Psoas muscle (tissue), 7 donors: ENCODE measurements at regions not wholly inside any gene's neighbourhood (a gene's known extent, or its start where the extent isn't known, plus 50 kb on each side); places are given as distances from the start of the nearest gene placed in this dataset.

Experiments
- ATAC-seq, 4 donors: fragments of 200-7000 bp; cut with Tn5 transposase; one replicate each; pipeline ENCODE4 v1.9.1; 2020; ENCODE audit warnings: moderate library complexity in 3 of 4, mild to moderate bottlenecking in 2 of 4
- DNase-seq, 2 donors: peaks; one replicate each; pipeline ENCODE4 v3.0.0-alpha.2; 2020
- H3K27ac ChIP-seq: fragments of 200-600 bp; one replicate; pipeline ENCODE4 v1.8.0; 2022
- H3K27me3 ChIP-seq, 3 donors: fragments of 200-600 bp in 1 of 3; one replicate each; pipeline versions ENCODE4 v1.6.1 to v1.8.0; 2013 to 2022; ENCODE audit warnings: low read length in 2 of 3, mild to moderate bottlenecking in 2 of 3, moderate library complexity in 1 of 3; ENCODE audit not compliant: insufficient read depth in 3 of 3
- H3K36me3 ChIP-seq, 2 donors: fragments of 200-600 bp in 1 of 2; one replicate each; pipeline versions ENCODE4 v1.6.1 to v1.8.0; 2013 to 2022; ENCODE audit warnings: low read depth in 1 of 2, mild to moderate bottlenecking in 1 of 2, moderate library complexity in 1 of 2; ENCODE audit not compliant: insufficient read depth in 1 of 2
- H3K4me1 ChIP-seq: fragments of 200-600 bp; one replicate; pipeline ENCODE4 v1.8.0; 2022
- H3K4me3 ChIP-seq: fragments of 200-600 bp; one replicate; pipeline ENCODE4 v1.8.0; 2022; ENCODE audit warnings: mild to moderate bottlenecking
- H3K9me3 ChIP-seq: fragments of 200-600 bp; one replicate; pipeline ENCODE4 v1.8.0; 2022
- WGBS, 3 donors: extraction: QIAGEN DNeasy Blood & Tissue Kit; methylation state at CpG; one replicate each; pipeline versions ENCODE4 v1.1.6 to v1.1.7; 2013; 5-methylcytosine and 5-hydroxymethylcytosine counted together
- intact Hi-C, 2 donors: fragments of 100-400 bp; cut with DNase I; formaldehyde crosslinking; loops; one replicate each; pipeline versions ENCODE4 v1.11.0 to v1.14.2; 2022
- TF ChIP-seq, protein P1 (sequence below): fragments of 200-600 bp; IDR thresholded peaks from one replicate; pipeline ENCODE4 v1.8.0; 2022; ENCODE audit warnings: antibody characterized with exemption
- donor health status: healthy with polysubstance abuse.
- donor health status: DM: no; HTN: no; CAD: no; lungs with moderate emphysema.
- donor health status: Bipolar disorder and iron deficiency.
- donor health status: healthy.
- donor health status: DM: yes; HTN: yes; CAD: no.
- donor health status: DM: no; HTN: no; CAD: no.
- donor health status: DM: yes; HTN: yes; CAD: no.

DNA sequence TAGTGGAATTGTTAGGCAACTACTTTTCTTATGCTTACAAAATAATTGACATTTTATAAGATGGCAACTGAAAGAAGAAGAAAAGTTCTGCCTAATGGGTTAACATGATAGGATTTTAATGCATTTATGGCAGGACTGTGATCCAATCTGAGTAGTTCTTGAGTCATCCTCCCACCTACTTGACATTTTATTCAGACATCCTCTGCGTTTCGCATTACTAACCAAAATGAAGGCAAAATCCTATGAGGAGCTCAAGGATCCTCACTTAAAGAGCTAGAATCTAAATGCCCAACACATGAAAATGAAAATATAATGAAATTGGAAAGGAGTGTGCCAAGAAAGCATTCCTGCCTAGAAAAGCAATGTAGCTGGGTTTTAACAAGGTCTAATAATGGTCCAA is 581.1 kb upstream of the SEMA6D start:
- Histone ChIP-seq H3K27me3 (no peaks in the 10 kb centered on the region), H3K27ac (no peak overlapping the region), H3K4me1 (no peaks in the 10 kb centered on the region), H3K36me3 (no peaks in the 10 kb centered on the region), H3K9me3 (no peaks in the 10 kb centered on the region), H3K4me3 (no peak overlapping the region)
- 80 to 84% (median 82%) methylated on average over 2 of the region's 2 CpGs for WGBS, 3 donors
- TF ChIP-seq, protein P1, sequence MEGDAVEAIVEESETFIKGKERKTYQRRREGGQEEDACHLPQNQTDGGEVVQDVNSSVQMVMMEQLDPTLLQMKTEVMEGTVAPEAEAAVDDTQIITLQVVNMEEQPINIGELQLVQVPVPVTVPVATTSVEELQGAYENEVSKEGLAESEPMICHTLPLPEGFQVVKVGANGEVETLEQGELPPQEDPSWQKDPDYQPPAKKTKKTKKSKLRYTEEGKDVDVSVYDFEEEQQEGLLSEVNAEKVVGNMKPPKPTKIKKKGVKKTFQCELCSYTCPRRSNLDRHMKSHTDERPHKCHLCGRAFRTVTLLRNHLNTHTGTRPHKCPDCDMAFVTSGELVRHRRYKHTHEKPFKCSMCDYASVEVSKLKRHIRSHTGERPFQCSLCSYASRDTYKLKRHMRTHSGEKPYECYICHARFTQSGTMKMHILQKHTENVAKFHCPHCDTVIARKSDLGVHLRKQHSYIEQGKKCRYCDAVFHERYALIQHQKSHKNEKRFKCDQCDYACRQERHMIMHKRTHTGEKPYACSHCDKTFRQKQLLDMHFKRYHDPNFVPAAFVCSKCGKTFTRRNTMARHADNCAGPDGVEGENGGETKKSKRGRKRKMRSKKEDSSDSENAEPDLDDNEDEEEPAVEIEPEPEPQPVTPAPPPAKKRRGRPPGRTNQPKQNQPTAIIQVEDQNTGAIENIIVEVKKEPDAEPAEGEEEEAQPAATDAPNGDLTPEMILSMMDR: no peak
- no peak for ATAC-seq
- no peak for DNase-seq
- intact Hi-C loops: loop anchor here in 1 of 2 donors (10.0 kb wide), 1 partner anchor 369 kb away; no protein-coding TSS in a partner anchor

DNA sequence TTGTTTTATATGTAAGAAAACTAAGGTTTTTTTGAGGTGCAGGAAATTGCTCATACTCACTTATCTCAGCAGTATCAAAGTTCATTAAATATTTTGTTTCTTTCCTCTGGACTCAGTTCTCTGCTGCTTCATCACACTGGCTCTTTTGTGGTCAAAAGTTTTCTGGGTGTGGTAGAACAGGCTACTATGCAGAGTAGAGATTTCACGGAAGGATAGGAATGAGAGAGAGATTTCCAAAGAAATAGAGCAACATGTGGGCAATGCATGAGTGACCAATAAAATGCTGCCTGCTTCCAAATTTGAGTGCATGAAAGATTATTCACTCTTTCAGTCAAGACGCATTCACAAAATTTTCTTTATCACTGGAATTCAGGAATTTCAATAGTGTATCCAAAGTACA is 577.3 kb upstream of the SEMA6D start:
- Histone ChIP-seq H3K4me1 (no peaks in the 10 kb centered on the region), H3K27me3 (no peaks in the 10 kb centered on the region), H3K9me3 (no peaks in the 10 kb centered on the region), H3K27ac (no peak overlapping the region), H3K36me3 (no peaks in the 10 kb centered on the region), H3K4me3 (no peak overlapping the region)
- TF ChIP-seq, protein P1: no peak
- intact Hi-C loops: loop anchor here in 1 of 2 donors (10.0 kb wide), 1 partner anchor 365 kb away; no protein-coding TSS in a partner anchor
- no peak for DNase-seq
- 28 to 71% (median 59%) methylated on average over 2 of the region's 2 CpGs for WGBS, 3 donors
- no peak for ATAC-seq

DNA sequence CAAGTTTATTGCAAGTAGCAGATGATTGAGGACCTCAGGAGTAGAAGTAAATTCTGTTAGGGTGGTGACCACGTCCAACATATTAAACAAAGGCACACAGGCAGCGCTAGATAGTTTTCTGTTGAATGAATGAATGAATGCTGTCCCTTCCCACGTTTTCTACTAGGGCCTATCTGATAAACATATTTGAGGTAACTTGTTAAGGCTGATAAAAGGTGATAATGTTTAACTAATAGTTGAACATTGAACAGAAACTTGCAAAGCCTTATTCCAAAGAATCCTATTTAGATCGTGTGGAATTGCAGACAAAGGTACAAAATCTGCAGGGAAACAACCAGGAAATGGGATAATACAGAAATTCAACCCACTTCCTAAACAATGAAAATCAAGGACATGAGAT is 559.5 kb upstream of the SEMA6D start:
- no peaks in the 10 kb centered on the region for H3K4me1 ChIP-seq
- H3K4me3 ChIP-seq: no peak overlapping the region
- intact Hi-C loops: no loop called here
- H3K9me3 ChIP-seq: no peaks in the 10 kb centered on the region
- no peaks in the 10 kb centered on the region for H3K27me3 ChIP-seq
- no peak overlapping the region for H3K27ac ChIP-seq
- 68 to 72% (median 69%) methylated on average over 4 of the region's 4 CpGs for WGBS, 3 donors
- no peak for DNase-seq
- H3K36me3 ChIP-seq: no peaks in the 10 kb centered on the region
- ATAC-seq: no peak
- TF ChIP-seq, protein P1: no peak

DNA sequence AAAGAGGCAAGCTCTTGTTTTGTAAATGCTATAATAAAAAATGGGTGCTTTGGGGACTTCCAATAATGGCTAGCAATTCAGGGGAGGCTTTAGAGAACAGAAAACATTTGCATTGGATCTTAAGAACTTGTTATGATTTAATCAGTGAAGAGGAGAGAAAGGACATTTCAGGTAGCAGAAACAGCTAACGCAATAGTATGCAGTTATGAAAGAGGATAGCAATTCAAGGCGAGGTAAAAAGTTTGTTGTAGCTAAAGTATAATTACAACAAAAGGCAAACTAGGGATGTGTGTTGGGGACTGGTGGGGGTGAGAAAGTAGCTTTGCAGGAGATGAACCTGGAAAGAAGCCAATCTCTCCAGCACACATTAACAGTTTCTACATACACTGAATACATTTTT is 558.7 kb upstream of the SEMA6D start:
- WGBS, 3 donors: 80 to 85% (median 85%) methylated on average over 2 of the region's 2 CpGs
- Histone ChIP-seq H3K27me3 (no peaks in the 10 kb centered on the region), H3K27ac (no peak overlapping the region), H3K9me3 (no peaks in the 10 kb centered on the region), H3K4me3 (no peak overlapping the region), H3K36me3 (no peaks in the 10 kb centered on the region), H3K4me1 (no peaks in the 10 kb centered on the region)
- TF ChIP-seq, protein P1: no peak
- intact Hi-C loops: no loop called here
- DNase-seq: no peak
- ATAC-seq: no peak

DNA sequence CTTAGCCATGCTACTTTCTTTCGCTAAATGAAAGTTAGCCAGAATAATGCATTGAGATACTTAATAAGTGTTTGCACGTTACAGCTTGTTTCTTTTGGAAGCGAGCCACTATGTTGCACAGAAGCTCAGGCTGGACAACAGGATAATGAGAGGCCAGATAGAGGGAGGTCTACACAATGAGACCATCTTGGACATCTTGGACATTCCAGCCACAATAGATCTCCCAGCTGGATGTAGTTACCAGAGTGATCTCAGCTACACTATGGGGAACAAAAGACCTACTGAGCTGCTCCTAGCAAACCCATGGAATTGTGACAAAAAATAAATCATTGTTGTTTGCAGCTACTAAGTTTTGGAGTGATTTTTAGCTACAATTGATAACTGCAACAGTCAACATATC is 540.1 kb upstream of the SEMA6D start:
- no peaks in the 10 kb centered on the region for H3K9me3 ChIP-seq
- DNase-seq: no peak
- H3K4me3 ChIP-seq: no peak overlapping the region
- WGBS, 3 donors: 71 to 72% (median 72%) methylated on average over 3 of the region's 3 CpGs
- H3K27ac ChIP-seq: no peak overlapping the region
- no peaks in the 10 kb centered on the region for H3K36me3 ChIP-seq
- TF ChIP-seq, protein P1: no peak
- peaks cover 0 to 16% (median 0%) of the 10 kb centered on the region in 3 donors for H3K27me3 ChIP-seq
- H3K4me1 ChIP-seq: no peaks in the 10 kb centered on the region
- ATAC-seq: no peak
- intact Hi-C loops: loop anchor here in 1 of 2 donors (5.0 kb wide), 1 partner anchor 50 kb away; no protein-coding TSS in a partner anchor
